Mesothelial cell of epicardium (in vitro differentiated cells): ENCODE measurements at regions not wholly inside any gene's neighbourhood (a gene's known extent, or its start where the extent isn't known, plus 50 kb on each side); places are given as distances from the start of the nearest gene placed in this dataset.
"Not testable (repeated sequence)": the region's sequence is repeated elsewhere in the genome, so short reads cannot be mapped to it uniquely, and the experiment has no call there.

Source experiments
- DNase-seq, 2 experiments: peaks; one replicate each; pipeline ENCODE4 v3.0.0; 2021; ENCODE audit warnings: low spot score in 2 of 2; ENCODE audit not compliant: unreplicated experiment in 2 of 2
- H3K27ac Mint-ChIP-seq: 2 replicates; pipeline ENCODE4 v1.8.0; 2021; ENCODE audit warnings: mixed read lengths
- H3K27me3 Mint-ChIP-seq: 2 replicates; pipeline ENCODE4 v1.8.0; 2021; ENCODE audit warnings: low read depth, mixed read lengths
- H3K36me3 Mint-ChIP-seq: 2 replicates; pipeline ENCODE4 v1.8.0; 2021; ENCODE audit warnings: mixed read lengths
- H3K4me1 Mint-ChIP-seq: 2 replicates; pipeline ENCODE4 v1.8.0; 2021; ENCODE audit warnings: mixed read lengths
- H3K4me3 Mint-ChIP-seq: 2 replicates; pipeline ENCODE4 v1.8.0; 2021; ENCODE audit warnings: mild to moderate bottlenecking, moderate library complexity, mixed read lengths
- H3K9me3 Mint-ChIP-seq: 2 replicates; pipeline ENCODE4 v1.8.0; 2021; ENCODE audit warnings: mixed read lengths
- CTCF ChIP-seq: fragments of 200-600 bp; sonication (generic); IDR thresholded peaks from one replicate; pipeline ENCODE4 v1.5.0; 2021; ENCODE audit warnings: antibody characterized with exemption; ENCODE audit not compliant: unreplicated experiment

- TF ChIP-seq CTCF: no peak
- Mint-ChIP-seq H3K4me3 (no peak overlapping the region), H3K4me1 (peaks cover 1% of the 10 kb centered on the region), H3K36me3 (no peaks in the 10 kb centered on the region), H3K9me3 (peaks cover 9% of the 10 kb centered on the region), H3K27me3 (no peaks in the 10 kb centered on the region), H3K27ac (no peak overlapping the region)
- DNase-seq: no peak
Measured at GRCh38 chr4:12492730-12493393, 991.3 kb downstream of the RAB28 start.

DNA sequence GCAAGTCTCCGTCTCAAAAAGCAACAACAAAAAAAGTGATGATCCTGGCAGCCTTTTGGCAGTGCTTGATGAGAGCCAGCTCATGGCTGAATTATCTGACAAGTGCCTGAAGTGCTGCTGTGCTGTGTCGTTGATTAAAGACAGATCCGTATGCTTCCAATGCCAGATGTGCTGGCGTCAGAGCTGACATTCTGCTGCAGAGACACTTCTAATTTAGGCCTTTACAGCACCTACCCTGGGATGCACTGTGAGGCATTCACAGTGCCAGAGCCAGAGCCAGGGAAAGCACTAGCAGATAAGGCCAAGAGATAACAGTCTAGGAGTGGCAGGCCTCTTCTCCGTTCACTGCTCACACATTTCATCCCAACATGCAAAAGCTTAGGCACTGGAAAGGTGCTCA lies 995.5 kb downstream of the RAB28 start:
- H3K9me3 Mint-ChIP-seq: peaks cover 13% of the 10 kb centered on the region
- no peaks in the 10 kb centered on the region for H3K27me3 Mint-ChIP-seq
- no peak overlapping the region for H3K4me3 Mint-ChIP-seq
- H3K27ac Mint-ChIP-seq: no peak overlapping the region
- no peaks in the 10 kb centered on the region for H3K36me3 Mint-ChIP-seq
- no peak for DNase-seq
- no peak for TF ChIP-seq CTCF
- peaks cover 1% of the 10 kb centered on the region for H3K4me1 Mint-ChIP-seq

DNA sequence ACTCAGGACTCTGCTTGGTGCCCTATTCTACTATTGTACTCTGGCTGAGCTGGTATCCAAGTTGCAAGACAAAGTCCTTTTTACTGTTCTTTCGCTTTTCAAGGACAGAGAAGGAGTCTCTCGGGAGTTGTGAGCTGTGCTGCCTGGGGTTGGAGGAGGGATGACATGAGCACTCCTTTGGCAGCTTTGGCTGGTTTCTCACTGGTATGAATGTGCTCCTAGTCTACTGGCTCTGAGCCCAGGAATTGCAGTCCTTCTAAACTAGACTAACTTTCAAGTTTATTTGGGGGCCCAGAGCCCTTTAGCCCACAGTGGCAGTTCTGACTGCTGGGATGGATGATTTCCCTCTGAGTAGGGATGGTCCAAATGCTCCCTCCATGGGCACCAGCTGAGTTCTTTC lies 997.1 kb downstream of the RAB28 start:
- DNase-seq: no peak
- Mint-ChIP-seq H3K36me3 (no peaks in the 10 kb centered on the region), H3K4me1 (peaks cover 1% of the 10 kb centered on the region), H3K27ac (no peak overlapping the region), H3K27me3 (no peaks in the 10 kb centered on the region), H3K4me3 (no peak overlapping the region), H3K9me3 (peaks cover 16% of the 10 kb centered on the region)
- no peak for TF ChIP-seq CTCF

DNA sequence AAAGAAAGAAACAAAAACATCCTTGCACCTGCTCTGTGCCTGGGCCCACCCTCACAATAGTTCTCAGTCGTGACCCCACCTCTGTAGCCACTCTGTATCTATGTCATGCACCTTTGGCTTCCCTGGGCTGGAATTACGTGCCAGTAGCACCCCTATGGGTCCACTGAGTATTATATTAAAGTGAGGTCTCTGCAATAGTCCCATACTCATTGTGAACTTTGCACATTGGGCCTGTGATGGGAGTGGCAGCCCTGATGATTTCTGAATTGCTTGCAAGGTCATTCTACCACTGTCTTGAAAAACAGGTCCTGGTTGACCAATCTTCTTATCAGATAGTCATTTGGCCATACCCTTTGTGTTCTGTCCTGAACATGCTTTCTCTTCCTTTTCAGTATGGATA lies 1012.1 kb downstream of the RAB28 start:
- Mint-ChIP-seq H3K27ac (no peak overlapping the region), H3K27me3 (no peaks in the 10 kb centered on the region), H3K36me3 (no peaks in the 10 kb centered on the region), H3K9me3 (no peaks in the 10 kb centered on the region), H3K4me1 (no peaks in the 10 kb centered on the region), H3K4me3 (no peak overlapping the region)
- TF ChIP-seq CTCF: no peak
- no peak for DNase-seq

DNA sequence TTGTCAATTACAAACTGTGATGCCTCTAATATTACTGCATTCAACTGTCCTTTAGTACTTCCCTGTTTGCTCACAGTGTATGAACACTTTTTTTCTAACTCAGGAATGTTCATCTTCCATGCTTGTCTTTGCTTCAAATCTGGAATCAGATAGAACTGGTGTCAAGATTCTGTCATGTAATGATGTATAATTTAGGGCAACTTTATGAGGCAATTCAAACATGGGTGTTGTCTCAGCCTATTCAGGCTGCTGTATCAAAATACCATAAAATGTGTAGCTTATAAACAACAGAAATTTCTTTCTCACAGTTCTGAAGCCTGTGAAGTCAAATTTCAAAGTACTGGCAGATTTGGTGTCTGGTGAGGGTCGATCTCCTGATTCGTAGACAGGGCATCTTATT lies 1012.9 kb downstream of the RAB28 start:
- H3K9me3 Mint-ChIP-seq: no peaks in the 10 kb centered on the region
- no peak overlapping the region for H3K27ac Mint-ChIP-seq
- DNase-seq: no peak
- no peak overlapping the region for H3K4me3 Mint-ChIP-seq
- H3K4me1 Mint-ChIP-seq: no peaks in the 10 kb centered on the region
- TF ChIP-seq CTCF: no peak
- no peaks in the 10 kb centered on the region for H3K36me3 Mint-ChIP-seq
- H3K27me3 Mint-ChIP-seq: no peaks in the 10 kb centered on the region

DNA sequence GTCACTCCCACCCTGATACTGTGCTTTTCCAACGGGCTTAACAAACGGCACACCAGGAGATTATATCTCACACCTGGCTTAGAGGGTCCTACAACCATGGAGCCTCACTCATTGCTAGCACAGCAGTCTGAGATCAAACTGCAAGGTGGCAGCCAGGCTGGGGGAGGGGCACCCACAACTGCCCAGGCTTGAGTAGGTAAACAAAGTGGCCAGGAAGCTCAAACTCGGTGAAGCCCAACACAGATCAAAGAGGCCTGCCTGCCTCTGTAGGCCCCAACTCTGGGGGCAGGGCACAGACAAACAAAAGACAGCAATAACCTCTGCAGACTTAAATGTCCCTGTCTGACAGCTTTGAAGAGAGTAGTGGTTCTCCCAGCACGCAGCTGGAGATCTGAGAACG lies 1022.6 kb downstream of the RAB28 start:
- not testable (repeated sequence) for H3K36me3 Mint-ChIP-seq, H3K4me1 Mint-ChIP-seq, H3K4me3 Mint-ChIP-seq, DNase-seq, H3K27ac Mint-ChIP-seq, H3K27me3 Mint-ChIP-seq
- peaks cover 36% of the 10 kb centered on the region for H3K9me3 Mint-ChIP-seq
